ENCODE measurements at regions not wholly inside any gene's neighbourhood (a gene's known extent, or its start where the extent isn't known, plus 50 kb on each side); places are given as distances from the start of the nearest gene placed in this dataset.
"Not testable (repeated sequence)": the region's sequence is repeated elsewhere in the genome, so short reads cannot be mapped to it uniquely, and the experiment has no call there.

DNA sequence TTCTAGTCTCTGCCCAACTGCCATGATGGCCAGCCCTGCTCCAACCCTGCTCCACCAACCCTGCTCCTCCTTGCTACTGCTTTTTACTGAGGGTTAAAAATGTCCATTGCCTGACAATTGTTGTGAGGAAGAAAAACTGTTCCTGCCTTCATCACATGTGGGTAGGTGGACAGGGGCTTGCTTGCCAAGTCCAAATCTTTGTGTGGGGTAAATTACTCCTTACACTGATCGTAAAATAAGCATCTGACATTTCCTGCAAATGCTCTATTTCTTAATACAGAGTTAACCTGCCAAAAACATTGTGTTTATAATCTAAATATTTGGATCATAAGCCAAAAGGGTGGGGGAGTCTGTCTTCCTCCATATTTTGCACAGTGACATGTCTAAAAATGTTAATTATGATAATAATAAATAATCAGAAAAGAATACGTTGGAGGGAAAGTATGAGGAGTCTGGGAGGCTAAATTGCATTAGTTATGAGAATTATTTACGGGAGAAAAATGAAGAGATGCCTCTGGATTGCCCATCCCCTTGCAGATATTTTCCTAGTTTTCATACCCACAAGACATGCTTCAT is 242.5 kb upstream of the TBL1XR1 start:
- DNase-seq = no peak

DNA sequence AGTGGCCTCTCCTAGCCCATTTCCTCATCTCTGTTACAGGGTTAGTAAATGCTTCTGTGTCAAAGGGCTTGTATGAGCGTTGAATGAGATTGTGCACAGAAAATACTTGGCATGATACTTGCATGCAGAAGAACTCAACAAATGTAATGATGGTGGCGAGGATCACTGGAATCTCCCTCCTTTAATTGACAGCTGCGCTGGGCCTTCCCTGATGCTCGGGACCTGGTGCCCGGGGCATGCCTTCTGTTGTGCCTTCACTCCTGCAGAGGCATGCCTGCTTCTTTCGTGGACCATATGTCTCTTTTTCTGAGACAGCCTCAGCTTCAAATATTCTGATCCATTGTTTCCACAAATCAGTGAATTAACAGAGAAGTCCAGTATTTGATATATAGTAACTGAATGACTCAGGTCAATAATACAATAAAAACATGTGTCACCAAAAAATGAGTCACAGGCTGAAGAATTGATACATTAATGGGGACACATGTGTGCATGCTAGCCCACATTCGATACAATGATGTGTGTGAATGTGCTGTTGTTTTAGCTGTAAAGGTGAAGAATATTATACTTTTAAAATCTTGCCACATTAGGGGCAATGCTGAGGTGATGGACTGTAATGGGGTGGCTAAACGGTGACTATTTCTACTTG is 243.3 kb upstream of the TBL1XR1 start:
- DNase-seq = no peak

- DNase-seq = no peak
These were observed 244.1 kb upstream of the TBL1XR1 start for GRCh38 chr3:177441276-177441812.

DNA sequence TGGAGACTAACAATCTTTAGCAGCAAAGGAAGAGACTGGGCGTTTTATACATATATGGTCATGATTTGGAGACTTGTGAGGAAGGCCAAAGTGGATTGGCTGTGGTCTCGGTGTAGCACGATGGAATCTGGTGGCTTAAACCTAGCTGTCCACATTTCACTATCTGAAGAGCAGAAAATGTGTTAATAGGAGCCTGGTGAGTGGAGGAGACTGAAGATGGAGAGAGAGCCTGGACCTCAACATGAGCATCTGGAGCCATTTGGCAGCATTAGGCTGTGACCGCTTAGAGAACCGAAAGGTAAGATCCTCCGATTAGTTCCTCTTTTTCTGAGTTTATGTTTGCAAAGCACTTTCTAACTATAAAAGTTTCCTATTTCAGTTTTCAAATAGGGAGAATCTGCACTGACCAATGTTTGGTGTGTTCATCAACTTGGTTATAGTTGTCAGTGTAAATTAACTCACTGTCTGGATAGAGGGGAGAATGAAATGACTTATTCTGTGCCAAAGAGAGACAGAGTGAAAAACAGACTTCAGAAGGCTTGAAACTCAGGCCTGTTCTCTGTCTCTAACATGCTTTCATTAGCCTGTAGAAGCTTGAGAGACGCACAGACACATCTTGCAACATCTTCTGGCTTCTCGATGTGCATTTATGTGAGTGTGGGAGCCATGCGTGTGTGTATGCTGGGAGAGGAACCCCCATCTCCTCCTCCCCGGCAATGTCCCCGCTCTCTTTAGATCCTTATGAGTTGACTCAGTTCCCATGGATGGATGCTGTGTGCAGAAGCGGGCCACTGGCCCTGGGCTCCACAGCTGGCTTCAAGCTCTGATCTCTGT is 244.7 kb upstream of the TBL1XR1 start:
- no peak for DNase-seq

DNA sequence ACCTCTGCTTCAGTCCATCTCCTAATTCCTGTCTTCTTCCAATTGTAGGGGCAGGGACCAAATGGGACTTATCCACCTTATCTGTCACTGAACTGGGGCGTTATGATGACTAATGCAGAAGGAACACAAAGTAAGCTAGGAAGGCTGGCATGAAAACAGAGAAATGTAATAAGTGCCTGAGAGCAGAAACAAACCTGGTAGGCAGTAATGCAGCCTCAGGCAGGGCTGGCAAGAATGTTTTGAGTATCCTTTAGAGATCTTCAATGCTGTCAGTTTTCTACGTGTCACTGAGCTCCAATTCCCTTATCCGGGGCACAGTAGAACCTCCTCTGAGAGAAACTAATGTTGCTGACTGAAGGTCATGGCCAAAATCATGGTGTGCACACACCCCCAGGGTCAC is 246.2 kb upstream of the TBL1XR1 start:
- no peak for DNase-seq

- DNase-seq = no peak
These were observed 247.4 kb upstream of the TBL1XR1 start for GRCh38 chr3:177444696-177445095.

- no peak for DNase-seq
These were observed 248.3 kb upstream of the TBL1XR1 start for GRCh38 chr3:177445549-177445948.

DNA sequence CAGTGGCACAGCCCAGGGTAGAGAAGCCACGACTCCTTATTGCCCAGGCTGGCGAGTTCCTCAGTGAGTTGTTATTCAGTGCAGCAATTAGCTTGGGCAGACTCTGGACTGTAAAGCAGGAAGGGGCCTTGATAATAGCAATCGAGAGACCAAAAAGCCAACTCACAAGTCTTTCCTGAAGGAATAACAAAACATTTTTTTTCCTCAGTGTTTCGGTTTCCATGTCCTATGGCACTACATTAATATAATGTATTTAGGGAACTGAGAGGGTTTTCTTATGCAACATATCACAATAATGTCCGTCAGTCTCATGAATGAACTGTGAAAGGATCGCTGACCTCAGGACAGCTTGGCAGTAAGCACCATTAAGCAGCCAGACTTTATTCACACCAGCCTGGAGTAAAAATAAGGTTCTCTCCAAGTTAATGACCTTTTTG is 248.9 kb upstream of the TBL1XR1 start:
- no peak for DNase-seq

- DNase-seq = no peak
These were observed 250.7 kb upstream of the TBL1XR1 start for GRCh38 chr3:177447938-177448337.

DNA sequence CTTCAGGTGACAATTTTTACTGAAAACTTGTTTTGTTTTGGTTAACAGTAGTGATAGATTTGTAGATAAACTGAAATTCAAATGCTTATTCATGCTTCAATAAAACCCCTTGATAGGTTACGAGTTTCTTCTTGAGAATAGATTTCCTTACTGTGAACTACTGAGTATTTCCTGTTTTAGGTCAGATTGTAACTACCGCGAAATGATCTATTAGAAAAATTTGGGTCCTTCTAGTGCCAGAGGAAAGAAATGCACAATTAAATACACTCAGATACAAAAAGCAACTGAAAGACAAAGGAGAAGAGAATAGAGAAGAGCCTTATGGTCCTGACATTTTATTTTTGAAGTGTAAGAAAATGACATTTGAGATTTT is 251.7 kb upstream of the TBL1XR1 start:
- DNase-seq = peak; percentile 27

GRCh38 chr3:177449360-177450006 is 252.2 kb upstream of the TBL1XR1 start:
- DNase-seq = peak; percentile 37

GRCh38 chr3:177451301-177451750 is 254.0 kb upstream of the TBL1XR1 start:
- no peak for DNase-seq

DNA sequence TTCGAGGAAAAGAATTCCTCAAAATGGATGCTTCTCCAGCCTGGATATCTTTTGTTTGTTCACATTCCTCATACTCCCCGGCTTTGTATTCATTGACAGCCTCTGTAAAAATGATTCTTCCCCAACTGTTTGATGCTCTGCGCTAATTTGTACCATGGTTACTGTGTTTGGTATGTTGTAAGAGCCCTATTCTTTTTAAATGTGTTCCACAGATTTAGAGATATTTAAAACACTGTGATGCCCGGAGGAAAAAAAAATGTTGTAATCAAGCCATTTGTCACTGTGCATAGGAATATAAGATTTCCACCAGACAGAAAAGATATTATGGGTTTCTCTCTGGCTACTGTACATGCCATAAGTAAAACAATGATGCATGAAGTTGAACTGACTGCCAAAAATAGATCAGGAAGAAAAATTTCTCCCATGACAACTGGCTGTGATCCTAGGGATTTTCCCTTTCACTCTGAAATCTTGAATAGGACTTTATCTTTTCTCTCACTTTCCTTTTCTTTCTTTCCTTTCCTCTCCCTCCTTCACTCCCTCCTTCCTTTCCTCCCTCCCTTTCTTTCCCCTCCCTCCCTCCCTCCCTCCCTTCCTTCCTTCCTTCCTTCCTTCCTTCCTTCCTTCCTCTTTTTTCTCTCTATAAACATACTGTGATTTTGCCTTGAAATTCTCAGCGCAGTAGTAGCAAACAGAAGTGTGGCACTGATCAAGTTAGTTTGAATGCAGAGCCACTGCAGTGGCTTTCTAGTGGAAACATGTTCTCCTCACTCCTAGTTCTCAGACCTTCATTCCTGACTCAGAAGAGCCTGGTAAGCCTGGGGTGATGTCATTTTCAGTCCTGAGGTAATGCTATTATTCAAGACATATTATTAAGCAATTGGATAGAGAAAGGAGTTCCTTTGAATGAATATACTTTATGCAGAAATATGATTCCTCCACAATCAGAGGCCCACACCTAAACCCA is 254.9 kb upstream of the TBL1XR1 start:
- DNase-seq = no peak

DNA sequence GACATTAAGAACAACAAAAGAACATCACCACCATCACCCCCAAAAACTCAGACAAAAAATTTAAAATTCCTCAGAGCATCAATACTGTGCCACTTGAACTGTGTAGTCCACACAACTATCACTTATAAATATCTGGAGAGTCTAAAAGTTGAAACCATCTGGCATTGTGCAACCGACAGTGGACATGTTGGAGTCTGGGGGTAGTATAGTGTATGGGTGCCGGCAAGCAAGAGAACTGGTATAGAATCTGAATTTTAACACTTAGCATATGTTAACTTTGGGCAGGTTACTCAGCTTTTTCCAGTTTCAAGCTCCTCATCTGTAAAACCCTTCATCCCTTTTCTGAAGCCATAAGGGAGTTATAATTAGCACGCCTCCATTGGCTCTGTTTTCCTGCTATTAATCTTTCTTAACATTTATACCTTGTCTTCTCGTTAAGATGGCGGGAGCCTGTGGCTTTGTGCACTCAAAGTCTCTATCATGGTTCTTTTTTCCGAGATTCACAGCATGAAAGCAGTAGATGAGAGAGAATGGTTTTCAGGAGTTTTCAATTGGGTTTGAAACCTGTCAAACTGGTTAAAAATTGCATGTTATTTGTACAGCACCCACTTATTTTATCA is 255.7 kb upstream of the TBL1XR1 start:
- DNase-seq = no peak

GRCh38 chr3:177453451-177453844 is 256.2 kb upstream of the TBL1XR1 start:
- no peak for DNase-seq

DNA sequence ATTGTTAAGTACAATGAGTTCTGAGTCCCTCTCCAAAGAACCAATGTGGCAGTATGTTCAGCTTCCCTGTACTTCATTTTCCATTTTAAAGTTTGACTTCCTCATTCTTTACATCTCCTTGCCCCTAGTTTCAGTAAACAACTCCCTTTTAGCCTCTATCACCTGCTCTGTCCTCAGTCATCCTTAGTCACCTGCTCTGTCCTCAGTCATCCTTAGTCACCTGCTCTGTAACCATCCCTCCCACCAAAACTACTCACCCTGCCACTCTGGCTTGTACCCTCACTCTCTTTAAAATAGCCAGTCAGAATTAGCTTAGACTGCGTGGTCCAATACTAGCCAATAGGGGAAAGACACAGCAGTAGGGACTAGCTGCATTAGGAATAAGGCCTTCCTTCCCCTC is 259.9 kb upstream of the TBL1XR1 start:
- not testable (repeated sequence) for DNase-seq

DNA sequence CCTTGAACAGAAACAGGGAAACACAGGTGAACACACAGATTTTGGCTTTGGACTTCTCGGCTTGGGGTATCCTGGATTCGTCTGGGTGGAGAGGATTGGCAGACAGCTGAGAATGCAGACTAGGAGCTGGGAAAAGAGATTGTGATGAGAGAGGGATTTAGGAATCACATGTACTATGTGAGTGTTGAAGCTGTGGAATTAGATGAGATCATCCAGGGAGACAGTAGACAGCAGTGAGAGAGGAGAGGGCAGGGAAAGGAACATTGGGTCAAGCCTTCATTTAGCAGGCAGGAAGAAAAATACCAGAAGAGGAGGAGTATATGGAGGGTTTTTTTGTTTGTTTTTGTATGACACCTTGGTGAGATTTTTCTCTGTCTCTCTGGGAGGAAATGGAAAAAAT is 262.1 kb upstream of the TBL1XR1 start:
- no peak for DNase-seq

DNA sequence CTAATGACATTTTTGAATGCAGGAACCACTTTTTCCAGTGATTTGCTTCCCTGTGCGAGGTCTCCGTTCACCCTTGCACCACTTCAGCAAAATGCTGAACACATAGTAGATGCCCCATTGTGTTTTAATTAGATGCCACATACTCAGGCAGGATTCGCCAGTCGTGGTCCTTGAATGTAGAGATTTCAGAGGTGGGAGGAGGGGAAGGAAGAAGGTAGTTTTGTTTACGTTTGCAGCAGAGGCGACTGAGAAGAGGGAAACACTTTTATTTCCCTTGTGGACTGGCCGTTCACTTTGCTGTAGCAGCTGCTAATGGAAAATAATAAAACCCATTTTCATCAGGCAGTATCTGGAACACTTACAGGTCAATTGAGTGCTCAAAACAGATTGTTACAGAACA is 262.8 kb upstream of the TBL1XR1 start:
- DNase-seq = no peak

DNA sequence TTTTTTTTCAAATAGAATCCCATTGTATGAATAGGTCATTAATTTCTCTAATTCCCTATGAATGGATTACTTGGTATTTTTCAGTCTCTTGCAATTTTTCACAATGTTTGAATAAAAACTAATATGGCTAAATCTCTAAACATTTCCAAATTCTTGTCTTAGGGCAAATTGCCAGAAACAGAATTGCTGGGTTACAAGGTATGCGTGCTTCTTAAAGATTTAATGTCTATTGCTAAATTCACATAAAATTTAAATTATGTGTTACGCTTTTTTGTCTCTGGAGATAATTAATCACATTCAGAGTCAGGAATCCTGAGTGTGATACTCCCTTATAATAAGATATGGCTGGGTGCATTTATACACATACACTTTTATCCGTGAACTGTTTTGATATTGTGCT is 264.5 kb upstream of the TBL1XR1 start:
- no peak for DNase-seq

- DNase-seq = not testable (repeated sequence)
These were observed 266.1 kb upstream of the TBL1XR1 start for GRCh38 chr3:177463341-177463740.

DNA sequence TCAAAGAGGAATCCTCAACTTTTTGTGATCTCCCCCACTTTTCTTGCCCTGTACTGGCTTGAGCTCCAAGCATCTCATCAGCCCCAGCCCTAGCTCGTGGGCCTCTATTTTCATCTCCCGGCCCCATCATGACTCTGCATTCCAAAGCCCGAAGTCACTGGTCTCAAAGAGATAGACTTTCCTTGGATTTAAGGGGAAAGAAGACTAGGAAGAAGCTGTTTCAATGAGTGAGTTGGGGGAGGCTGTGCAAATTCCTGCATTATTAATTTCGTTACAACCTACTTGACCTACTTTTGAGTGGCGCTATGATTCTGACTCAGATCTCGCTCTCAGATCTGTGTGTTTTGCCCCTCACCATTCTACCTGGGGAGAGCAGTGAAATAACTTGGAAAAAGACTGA is 266.6 kb upstream of the TBL1XR1 start:
- DNase-seq = no peak
